Ovary (tissue), 7 donors: ENCODE measurements at regions not wholly inside any gene's neighbourhood (a gene's known extent, or its start where the extent isn't known, plus 50 kb on each side); places are given as distances from the start of the nearest gene placed in this dataset.

Experiments
- DNase-seq, 5 donors: peaks; one replicate each; pipeline ENCODE4 v3.0.0-alpha.2; 2019 to 2020
- H3K27ac ChIP-seq, 2 donors: fragments of 200-600 bp; one replicate each; pipeline versions ENCODE4 v1.5.1 to v1.8.0; 2019 to 2022
- H3K27me3 ChIP-seq: fragments of 200-600 bp; one replicate; pipeline ENCODE4 v1.8.0; 2022
- H3K36me3 ChIP-seq: fragments of 200-600 bp; sonication (generic); one replicate; pipeline ENCODE4 v1.5.1; 2019
- H3K4me1 ChIP-seq: one replicate; pipeline ENCODE4 v1.8.1; 2013; ENCODE audit warnings: mild to moderate bottlenecking, moderate library complexity; ENCODE audit not compliant: insufficient read depth
- H3K4me3 ChIP-seq: fragments of 200-600 bp; sonication (generic); one replicate; pipeline ENCODE4 v1.5.1; 2017
- H3K9me3 ChIP-seq, 2 donors: fragments of 200-600 bp in 1 of 2; sonication (generic) in 1 of 2; one replicate each; pipeline versions ENCODE4 v1.5.1 to v1.8.1; 2013 to 2019; ENCODE audit warnings: mild to moderate bottlenecking in 1 of 2, moderate library complexity in 1 of 2
- EP300 ChIP-seq: sonication (generic); formaldehyde crosslinking; IDR thresholded peaks from one replicate; pipeline ENCODE4 v1.6.1; 2017; ENCODE audit warnings: antibody characterized with exemption
- POLR2A ChIP-seq: fragments of 450-650 bp; IDR thresholded peaks from one replicate; pipeline ENCODE4 v1.6.1; 2017; ENCODE audit warnings: antibody characterized with exemption, mild to moderate bottlenecking, moderate library complexity
- WGBS, 3 donors: extraction: QIAGEN DNeasy Blood & Tissue Kit in 1 of 3; methylation state at CpG; one replicate each; pipeline versions ENCODE4 v1.1.5 to v1.1.7; 2013 to 2017; 5-methylcytosine and 5-hydroxymethylcytosine counted together
- intact Hi-C, 4 donors: fragments of 100-400 bp; cut with DNase I; formaldehyde crosslinking; loops; one replicate each; pipeline versions ENCODE4 v1.11.0 to v1.15.1; 2022 to 2023
- TF ChIP-seq, protein P1 (sequence below), 3 donors: fragments of 450-650 bp in 2 of 3; fragments of 200-600 bp in 1 of 3; IDR thresholded peaks; one replicate each; pipeline versions ENCODE4 v1.5.1 to v1.8.0; 2016 to 2022; ENCODE audit warnings: antibody characterized with exemption in 3 of 3, mild to moderate bottlenecking in 1 of 3
- donor health status: DM: no; HTN: no; CAD: no; lungs with moderate emphysema.
- donor health status: DM: no; HTN: no; CAD: no.
- donor health status: Bipolar disorder and iron deficiency.
- donor health status: DM: no; HTN: no; CAD: no.
- donor health status: DM: yes; HTN: yes; CAD: no.

DNA sequence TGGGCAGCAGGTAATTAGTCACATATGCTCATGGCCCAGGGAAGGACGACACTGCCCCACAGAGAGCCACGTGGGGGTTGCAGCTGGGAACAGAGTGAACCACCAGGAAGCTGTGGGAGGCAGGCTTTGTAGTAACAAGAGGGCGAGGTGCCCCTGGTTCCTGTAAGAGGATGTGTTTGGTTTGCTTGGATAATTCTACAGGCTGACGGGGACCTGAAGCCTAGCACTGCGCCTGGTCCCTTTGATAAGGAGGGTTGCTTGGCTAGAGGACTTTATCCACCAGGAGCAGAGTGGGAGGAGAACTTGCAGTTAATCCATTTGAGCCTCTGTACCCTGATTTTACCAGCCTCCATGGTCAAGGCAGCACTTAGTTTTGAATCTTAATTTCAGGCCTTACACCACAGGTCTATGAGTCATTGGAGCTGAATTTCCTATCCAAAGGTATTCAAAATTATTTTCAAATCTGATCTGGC lies 67.4 kb upstream of the CLDN10 start:
- Histone ChIP-seq H3K36me3 (no peaks in the 10 kb centered on the region), H3K4me3 (no peak overlapping the region), H3K9me3 (no peaks in the 10 kb centered on the region), H3K27ac (no peak overlapping the region), H3K27me3 (no peaks in the 10 kb centered on the region), H3K4me1 (no peaks in the 10 kb centered on the region)
- TF ChIP-seq EP300 (no peak), POLR2A (no peak)
- TF ChIP-seq, protein P1, sequence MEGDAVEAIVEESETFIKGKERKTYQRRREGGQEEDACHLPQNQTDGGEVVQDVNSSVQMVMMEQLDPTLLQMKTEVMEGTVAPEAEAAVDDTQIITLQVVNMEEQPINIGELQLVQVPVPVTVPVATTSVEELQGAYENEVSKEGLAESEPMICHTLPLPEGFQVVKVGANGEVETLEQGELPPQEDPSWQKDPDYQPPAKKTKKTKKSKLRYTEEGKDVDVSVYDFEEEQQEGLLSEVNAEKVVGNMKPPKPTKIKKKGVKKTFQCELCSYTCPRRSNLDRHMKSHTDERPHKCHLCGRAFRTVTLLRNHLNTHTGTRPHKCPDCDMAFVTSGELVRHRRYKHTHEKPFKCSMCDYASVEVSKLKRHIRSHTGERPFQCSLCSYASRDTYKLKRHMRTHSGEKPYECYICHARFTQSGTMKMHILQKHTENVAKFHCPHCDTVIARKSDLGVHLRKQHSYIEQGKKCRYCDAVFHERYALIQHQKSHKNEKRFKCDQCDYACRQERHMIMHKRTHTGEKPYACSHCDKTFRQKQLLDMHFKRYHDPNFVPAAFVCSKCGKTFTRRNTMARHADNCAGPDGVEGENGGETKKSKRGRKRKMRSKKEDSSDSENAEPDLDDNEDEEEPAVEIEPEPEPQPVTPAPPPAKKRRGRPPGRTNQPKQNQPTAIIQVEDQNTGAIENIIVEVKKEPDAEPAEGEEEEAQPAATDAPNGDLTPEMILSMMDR (IDR thresholded peaks at IDR 0.05), result no peak
- no peak for DNase-seq
- 68 to 81% (median 68%) methylated on average over 5 of the region's 5 CpGs for WGBS, 3 donors
- intact Hi-C loops, result no loop called here

GRCh38 chr13:95485518-95486144 lies 66.9 kb upstream of the CLDN10 start:
- no peak for TF ChIP-seq EP300
- no peak for TF ChIP-seq POLR2A
- TF ChIP-seq, protein P1 (IDR thresholded peaks at IDR 0.05), result no peak
- intact Hi-C loops, result no loop called here
- Histone ChIP-seq H3K27me3 (no peaks in the 10 kb centered on the region), H3K4me3 (no peak overlapping the region), H3K27ac (no peak overlapping the region), H3K9me3 (no peaks in the 10 kb centered on the region), H3K4me1 (no peaks in the 10 kb centered on the region), H3K36me3 (no peaks in the 10 kb centered on the region)
- DNase-seq, result no peak
- WGBS, 3 donors, result 43 to 58% (median 56%) methylated on average over 3 of the region's 3 CpGs

GRCh38 chr13:95492044-95492801 lies 60.3 kb upstream of the CLDN10 start:
- intact Hi-C loops, result no loop called here
- H3K27me3 ChIP-seq, result no peaks in the 10 kb centered on the region
- H3K9me3 ChIP-seq, result no peaks in the 10 kb centered on the region
- DNase-seq, result no peak
- 61 to 82% (median 64%) methylated on average over 8 of the region's 8 CpGs for WGBS, 3 donors
- H3K27ac ChIP-seq, result no peak overlapping the region
- no peak overlapping the region for H3K4me3 ChIP-seq
- no peaks in the 10 kb centered on the region for H3K4me1 ChIP-seq
- TF ChIP-seq POLR2A (no peak), EP300 (no peak)
- TF ChIP-seq, protein P1 (IDR thresholded peaks at IDR 0.05), result no peak
- no peaks in the 10 kb centered on the region for H3K36me3 ChIP-seq

- DNase-seq, result no peak
- Histone ChIP-seq H3K36me3 (no peaks in the 10 kb centered on the region), H3K4me3 (no peak overlapping the region), H3K27ac (no peak overlapping the region), H3K27me3 (no peaks in the 10 kb centered on the region), H3K9me3 (no peaks in the 10 kb centered on the region), H3K4me1 (no peaks in the 10 kb centered on the region)
- no peak for TF ChIP-seq POLR2A
- TF ChIP-seq, protein P1 (IDR thresholded peaks at IDR 0.05), result no peak
- TF ChIP-seq EP300, result no peak
- WGBS, 3 donors, result 59 to 61% (median 61%) methylated on average over 7 of the region's 7 CpGs
- intact Hi-C loops, result no loop called here
Measured at GRCh38 chr13:95494082-95494681, 58.3 kb upstream of the CLDN10 start.
